Ishikawa (cell line): ENCODE measurements at regions not wholly inside any gene's neighbourhood (a gene's known extent, or its start where the extent isn't known, plus 50 kb on each side); places are given as distances from the start of the nearest gene placed in this dataset.

ENCODE experiments used
- CEBPB ChIP-seq: IDR thresholded peaks from 2 replicates; pipeline ENCODE4 v1.6.1; 2012
- CREB1 ChIP-seq: IDR thresholded peaks from 2 replicates; pipeline ENCODE4 v1.6.1; 2012; ENCODE audit warnings: low read depth
- EGR1 ChIP-seq: IDR thresholded peaks from 2 replicates; pipeline ENCODE4 v1.6.1; 2012
- EP300 ChIP-seq: IDR thresholded peaks from 2 replicates; pipeline ENCODE4 v1.6.1; 2012; ENCODE audit warnings: borderline replicate concordance
- FOXM1 ChIP-seq: IDR thresholded peaks from 2 replicates; pipeline ENCODE4 v1.6.1; 2012; ENCODE audit warnings: low read depth, borderline replicate concordance
- MAX ChIP-seq: IDR thresholded peaks from 2 replicates; pipeline ENCODE4 v1.6.1; 2012
- NFIC ChIP-seq: IDR thresholded peaks from 2 replicates; pipeline ENCODE4 v1.6.1; 2012
- RAD21 ChIP-seq: IDR thresholded peaks from 2 replicates; pipeline ENCODE4 v1.6.1; 2012; ENCODE audit warnings: low read depth
- REST ChIP-seq: IDR thresholded peaks from 2 replicates; pipeline ENCODE4 v1.6.1; 2012; ENCODE audit warnings: low read depth, mild to moderate bottlenecking
- TAF1 ChIP-seq: IDR thresholded peaks from 2 replicates; pipeline ENCODE4 v1.6.1; 2012; ENCODE audit warnings: low read depth, mild to moderate bottlenecking
- TCF12 ChIP-seq: IDR thresholded peaks from 2 replicates; pipeline ENCODE4 v1.6.1; 2012; ENCODE audit warnings: low read depth
- TEAD4 ChIP-seq: IDR thresholded peaks from 2 replicates; pipeline ENCODE4 v1.6.1; 2012
- YY1 ChIP-seq: IDR thresholded peaks from 2 replicates; pipeline ENCODE4 v1.6.1; 2012; ENCODE audit warnings: low read depth
- ZBTB7A ChIP-seq: IDR thresholded peaks from 2 replicates; pipeline ENCODE4 v1.6.1; 2012; ENCODE audit warnings: low read depth
- TF ChIP-seq, protein P1 (sequence below): IDR thresholded peaks from 2 replicates; pipeline ENCODE4 v1.6.1; 2012

- TF ChIP-seq RAD21 (no peak), CREB1 (no peak), CEBPB (no peak), TAF1 (no peak), TCF12 (no peak), NFIC (no peak), MAX (no peak), REST (no peak), YY1 (no peak), EP300 (no peak), EGR1 (no peak), TEAD4 (no peak), FOXM1 (no peak), ZBTB7A (no peak)
- TF ChIP-seq, protein P1, sequence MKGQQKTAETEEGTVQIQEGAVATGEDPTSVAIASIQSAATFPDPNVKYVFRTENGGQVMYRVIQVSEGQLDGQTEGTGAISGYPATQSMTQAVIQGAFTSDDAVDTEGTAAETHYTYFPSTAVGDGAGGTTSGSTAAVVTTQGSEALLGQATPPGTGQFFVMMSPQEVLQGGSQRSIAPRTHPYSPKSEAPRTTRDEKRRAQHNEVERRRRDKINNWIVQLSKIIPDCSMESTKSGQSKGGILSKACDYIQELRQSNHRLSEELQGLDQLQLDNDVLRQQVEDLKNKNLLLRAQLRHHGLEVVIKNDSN: no peak
Observed at GRCh38 chr2:128737546-128737826, 418.8 kb upstream of the HS6ST1 start.

DNA sequence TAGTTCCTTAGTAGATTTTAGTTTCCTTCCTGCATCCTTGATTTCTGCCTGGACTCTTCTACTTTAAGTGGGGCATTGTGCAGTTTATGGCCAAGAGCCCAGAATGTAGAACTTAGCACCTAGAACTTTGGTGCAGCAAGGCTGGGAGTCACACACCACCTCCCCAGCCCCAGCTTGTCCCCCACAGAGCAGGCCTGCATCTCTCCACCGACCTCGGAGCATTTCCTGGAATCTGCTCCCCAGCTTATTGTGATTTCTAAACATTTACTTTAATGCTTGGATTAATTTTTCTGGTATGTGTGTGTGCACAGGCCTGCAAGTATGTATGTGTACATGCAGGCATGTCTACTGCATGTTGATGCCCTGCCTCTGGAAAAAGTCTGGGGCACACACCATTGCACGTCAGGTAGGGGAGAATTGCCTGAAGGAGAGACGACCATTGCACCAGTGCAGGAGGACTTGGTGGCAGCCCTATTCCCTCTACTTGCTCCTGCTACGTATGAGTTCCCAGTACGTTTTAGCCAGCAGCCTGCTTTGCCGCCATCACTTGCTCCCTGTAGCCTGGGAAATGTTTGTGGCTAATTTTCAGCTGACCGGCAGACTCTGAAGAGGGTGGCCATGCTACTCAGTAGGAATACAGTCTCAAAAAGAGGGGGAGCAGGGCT lies 419.9 kb upstream of the HS6ST1 start:
- TF ChIP-seq CEBPB (no peak), TEAD4 (no peak), TAF1 (no peak), EGR1 (no peak), TCF12 (no peak), ZBTB7A (no peak), EP300 (no peak), REST (no peak), YY1 (no peak), CREB1 (no peak), RAD21 (no peak), NFIC (no peak), MAX (no peak)
- TF ChIP-seq, protein P1: no peak

- TF ChIP-seq CREB1 (no peak), TAF1 (no peak), ZBTB7A (no peak), EGR1 (no peak), RAD21 (no peak), YY1 (no peak), MAX (no peak), CEBPB (no peak), TEAD4 (no peak), FOXM1 (no peak), NFIC (no peak), TCF12 (no peak), EP300 (no peak), REST (no peak)
- TF ChIP-seq, protein P1: no peak
Observed at GRCh38 chr2:128742467-128742866, 423.8 kb upstream of the HS6ST1 start.

- TF ChIP-seq YY1: no peak
Observed at GRCh38 chr2:128745946-128746345, 427.3 kb upstream of the HS6ST1 start.
